Activated CD8-positive, alpha-beta T cell treated with anti-CD3 and anti-CD28 coated beads, Interleukin-2, amount 10 ng/mL, durations not matched to agents 7 days and 5 days (primary cell): ENCODE measurements at regions not wholly inside any gene's neighbourhood (a gene's known extent, or its start where the extent isn't known, plus 50 kb on each side); places are given as distances from the start of the nearest gene placed in this dataset.

ENCODE experiments used
- ATAC-seq: fragments of 150-1000 bp; cut with Tn5 transposase; one replicate; pipeline ENCODE4 v1.10.0; 2021; ENCODE audit warnings: moderate library complexity
- CTCF ChIA-PET: fragments of 350-600 bp; sonication (Branson Sonifier 250); formaldehyde crosslinking; loops from one replicate; lab custom pipeline; 2021; ENCODE audit warnings: antibody characterized with exemption; lab: Charles Lee
- POLR2A ChIA-PET: fragments of 350-600 bp; sonication (Branson Sonifier 250); formaldehyde crosslinking; loops from one replicate; lab custom pipeline; 2021; ENCODE audit warnings: antibody characterized with exemption; lab: Charles Lee
- DNase-seq: peaks from one replicate; pipeline ENCODE4 v3.0.0-alpha.2; 2020
- H3K27ac Mint-ChIP-seq: one replicate; pipeline ENCODE4 v1.8.0; 2021; ENCODE audit warnings: mild to moderate bottlenecking, mixed read lengths
- H3K27me3 Mint-ChIP-seq: one replicate; pipeline ENCODE4 v1.8.0; 2021; ENCODE audit warnings: low read depth, mixed read lengths
- H3K36me3 Mint-ChIP-seq: one replicate; pipeline ENCODE4 v1.8.0; 2021; ENCODE audit warnings: low read depth, mixed read lengths
- H3K4me1 Mint-ChIP-seq: one replicate; pipeline ENCODE4 v1.8.0; 2021; ENCODE audit warnings: low read depth, mixed read lengths
- H3K4me3 Mint-ChIP-seq: one replicate; pipeline ENCODE4 v1.8.0; 2021; ENCODE audit warnings: mild to moderate bottlenecking, mixed read lengths
- H3K9me3 Mint-ChIP-seq: one replicate; pipeline ENCODE4 v1.8.0; 2022; ENCODE audit warnings: mixed read lengths; ENCODE audit not compliant: insufficient read depth

DNA sequence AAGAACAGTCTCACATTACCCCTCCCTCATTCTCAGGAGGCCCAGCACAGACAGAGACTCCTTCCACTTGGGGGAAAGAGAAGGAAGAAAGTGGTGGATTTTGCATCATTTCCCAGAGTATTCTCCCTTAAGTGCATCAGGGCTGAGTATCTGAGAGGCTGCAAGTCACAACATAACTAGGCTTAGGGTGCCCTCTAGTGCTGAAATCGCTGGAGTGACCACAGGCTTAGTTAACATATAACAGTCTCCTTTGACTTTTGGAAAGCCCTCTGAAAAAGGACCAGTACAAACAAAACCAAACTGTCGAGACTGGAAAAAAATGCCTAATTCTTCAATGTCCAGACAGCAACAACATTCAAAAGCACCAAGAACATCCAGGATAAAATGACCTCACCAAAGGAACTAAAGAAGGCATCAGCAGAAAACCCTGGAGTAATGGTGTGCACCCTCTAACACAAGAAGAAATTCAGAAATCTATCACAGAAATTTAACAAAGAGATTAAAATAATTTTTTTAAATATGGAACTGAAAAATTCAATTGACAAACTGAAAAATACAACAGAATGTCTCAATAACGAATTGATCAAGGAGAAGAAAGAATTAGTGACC lies 412.3 kb downstream of the RPS29 start:
- Mint-ChIP-seq H3K4me3 (no peak overlapping the region), H3K4me1 (no peaks in the 10 kb centered on the region), H3K9me3 (no peaks in the 10 kb centered on the region), H3K27me3 (no peaks in the 10 kb centered on the region), H3K36me3 (no peaks in the 10 kb centered on the region), H3K27ac (no peak overlapping the region)
- POLR2A ChIA-PET, result no interaction called here
- CTCF ChIA-PET, result no interaction called here
- peak; percentile 68 for DNase-seq
- peak; percentile 81 for ATAC-seq

DNA sequence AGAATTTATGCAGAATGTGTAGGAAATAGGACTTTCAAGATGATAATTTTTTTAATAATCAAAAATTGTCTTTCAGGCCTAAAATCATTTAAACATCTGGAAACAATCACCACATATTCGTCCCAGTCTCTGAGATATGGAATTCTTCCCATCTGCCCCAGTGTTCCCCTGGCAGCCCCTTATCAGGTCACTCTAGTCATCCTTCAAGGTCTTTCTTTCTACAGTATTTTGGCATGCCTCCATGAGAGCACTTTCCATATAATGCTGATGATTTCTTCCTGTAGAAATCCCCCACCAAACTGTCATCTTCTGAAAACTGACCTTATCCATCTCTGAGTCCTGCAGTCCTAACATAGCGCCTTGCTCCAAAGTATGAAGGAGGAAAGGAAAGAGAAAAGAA lies 422.1 kb downstream of the RPS29 start:
- H3K4me3 Mint-ChIP-seq, result no peak overlapping the region
- CTCF ChIA-PET, result no interaction called here
- no peak for ATAC-seq
- H3K27me3 Mint-ChIP-seq, result no peaks in the 10 kb centered on the region
- H3K36me3 Mint-ChIP-seq, result no peaks in the 10 kb centered on the region
- no peak for DNase-seq
- no peak overlapping the region for H3K27ac Mint-ChIP-seq
- no peaks in the 10 kb centered on the region for H3K9me3 Mint-ChIP-seq
- peaks cover 2% of the 10 kb centered on the region for H3K4me1 Mint-ChIP-seq
- POLR2A ChIA-PET, result no interaction called here

DNA sequence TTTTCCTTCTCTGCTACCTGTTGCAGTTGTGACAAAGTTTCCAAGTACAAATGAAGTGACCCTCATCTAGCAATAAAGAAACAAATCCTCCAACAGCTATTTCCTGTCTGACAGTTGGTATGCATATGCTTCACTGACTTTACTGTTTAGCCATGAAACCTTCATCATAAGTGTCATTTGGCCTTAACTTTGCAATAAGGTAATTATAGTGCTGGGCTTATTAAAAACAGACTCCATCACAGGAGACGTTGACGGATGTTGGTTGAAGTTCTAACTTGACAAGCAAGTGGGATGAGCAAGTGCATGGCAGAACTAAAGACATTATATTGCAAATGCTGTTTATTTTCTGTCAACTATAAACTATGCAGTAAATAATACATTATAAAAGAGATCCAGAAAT lies 425.2 kb downstream of the RPS29 start:
- Mint-ChIP-seq H3K36me3 (no peaks in the 10 kb centered on the region), H3K4me3 (no peak overlapping the region), H3K27ac (no peak overlapping the region), H3K27me3 (no peaks in the 10 kb centered on the region), H3K9me3 (no peaks in the 10 kb centered on the region), H3K4me1 (peaks cover 3% of the 10 kb centered on the region)
- DNase-seq (no peak), ATAC-seq (no peak)
- CTCF ChIA-PET, result no interaction called here
- POLR2A ChIA-PET, result no interaction called here

DNA sequence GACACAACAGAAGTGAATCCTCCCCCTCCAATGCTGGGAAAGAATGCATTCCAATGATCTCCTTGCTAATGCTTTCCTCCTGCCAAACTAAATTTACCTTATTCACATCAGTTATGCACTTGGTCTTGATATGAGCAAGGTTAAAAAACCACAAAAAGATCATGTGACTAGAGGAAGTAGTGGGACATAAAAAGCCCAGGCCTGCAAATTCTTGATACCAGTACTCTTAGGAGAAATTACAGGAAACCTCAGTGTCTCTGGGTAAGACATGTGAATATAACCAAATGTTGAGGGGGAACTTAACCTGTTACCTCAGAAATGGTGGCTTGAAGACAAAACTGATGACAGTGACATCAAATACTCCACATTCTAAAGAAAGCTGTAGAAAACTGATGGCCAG lies 427.1 kb downstream of the RPS29 start:
- no peak for ATAC-seq
- H3K4me1 Mint-ChIP-seq, result peaks cover 3% of the 10 kb centered on the region
- no peaks in the 10 kb centered on the region for H3K36me3 Mint-ChIP-seq

DNA sequence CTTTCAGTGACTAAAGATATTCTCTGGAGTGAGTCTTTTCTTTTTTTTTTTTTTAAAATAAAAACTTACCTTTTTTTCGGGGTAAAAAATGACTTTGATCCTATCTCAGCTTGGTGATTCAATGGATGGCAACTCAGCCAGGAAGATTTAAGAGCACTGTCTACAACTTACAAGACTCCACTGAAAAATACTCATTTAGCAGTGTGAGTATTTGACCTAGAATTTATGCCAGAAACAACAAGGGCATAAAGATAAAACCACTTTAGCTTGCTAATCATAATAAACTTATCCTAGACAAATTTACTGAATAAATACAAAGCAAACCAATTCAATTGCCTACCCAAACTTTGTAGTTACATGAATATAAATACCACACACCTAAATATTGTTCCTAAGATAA lies 446.6 kb downstream of the RPS29 start:
- Mint-ChIP-seq H3K9me3 (no peaks in the 10 kb centered on the region), H3K4me3 (no peak overlapping the region), H3K4me1 (no peaks in the 10 kb centered on the region), H3K27me3 (no peaks in the 10 kb centered on the region), H3K27ac (no peak overlapping the region), H3K36me3 (no peaks in the 10 kb centered on the region)
- ChIA-PET CTCF (no interaction called here), POLR2A (no interaction called here)
- no peak for DNase-seq
- no peak for ATAC-seq

More for the DNA sequence above, 427.1 kb downstream of the RPS29 start:
- Mint-ChIP-seq H3K27ac (no peak overlapping the region), H3K4me3 (no peak overlapping the region), H3K27me3 (no peaks in the 10 kb centered on the region), H3K9me3 (no peaks in the 10 kb centered on the region)
- CTCF ChIA-PET, result no interaction called here
- POLR2A ChIA-PET, result no interaction called here
- DNase-seq, result no peak

DNA sequence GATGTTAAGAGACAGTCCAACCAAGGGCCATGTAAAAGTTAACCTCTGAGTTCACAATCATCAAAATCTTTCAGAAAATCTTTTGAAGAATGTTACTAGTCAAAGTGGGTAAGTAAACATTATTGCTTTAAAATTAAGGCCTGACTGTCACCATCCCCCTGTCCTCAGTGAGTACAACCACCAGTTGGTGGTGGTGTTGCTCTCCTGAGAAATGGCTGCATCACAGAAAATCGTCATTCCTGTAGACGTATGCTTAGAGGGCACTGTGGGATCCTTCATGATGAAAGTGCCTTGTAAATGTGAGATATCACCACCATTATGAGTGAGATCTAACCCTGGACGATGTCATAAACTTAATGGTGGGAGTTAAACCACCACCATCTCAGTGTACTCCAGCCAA lies 451.2 kb downstream of the RPS29 start:
- H3K4me1 Mint-ChIP-seq, result no peaks in the 10 kb centered on the region
- DNase-seq, result no peak
- no peaks in the 10 kb centered on the region for H3K9me3 Mint-ChIP-seq
- ChIA-PET CTCF (no interaction called here), POLR2A (no interaction called here)
- H3K27ac Mint-ChIP-seq, result no peak overlapping the region
- no peak overlapping the region for H3K4me3 Mint-ChIP-seq
- H3K27me3 Mint-ChIP-seq, result no peaks in the 10 kb centered on the region
- no peak for ATAC-seq
- H3K36me3 Mint-ChIP-seq, result no peaks in the 10 kb centered on the region

DNA sequence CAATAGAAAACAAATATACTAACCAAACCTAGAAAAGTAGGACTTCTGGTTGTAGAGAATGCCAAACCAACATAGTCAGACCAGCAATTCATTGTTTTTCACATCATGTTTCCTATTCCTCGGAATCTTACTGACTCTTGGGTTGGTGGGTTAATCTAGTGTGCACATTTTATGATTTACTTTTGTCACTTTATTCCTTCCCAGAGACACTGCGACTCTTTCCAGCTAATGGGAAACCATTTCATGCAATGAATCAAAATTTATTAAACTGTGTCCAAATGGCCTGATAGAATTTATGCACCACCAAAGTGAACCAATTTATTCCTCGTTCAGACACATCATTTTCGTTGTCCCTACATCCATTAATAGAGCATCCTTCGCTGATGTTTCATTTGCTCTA lies 464.9 kb downstream of the RPS29 start:
- Mint-ChIP-seq H3K9me3 (no peaks in the 10 kb centered on the region), H3K36me3 (no peaks in the 10 kb centered on the region), H3K27ac (no peak overlapping the region), H3K27me3 (no peaks in the 10 kb centered on the region), H3K4me1 (no peaks in the 10 kb centered on the region), H3K4me3 (no peak overlapping the region)
- ATAC-seq (no peak), DNase-seq (no peak)
- ChIA-PET CTCF (no interaction called here), POLR2A (no interaction called here)

DNA sequence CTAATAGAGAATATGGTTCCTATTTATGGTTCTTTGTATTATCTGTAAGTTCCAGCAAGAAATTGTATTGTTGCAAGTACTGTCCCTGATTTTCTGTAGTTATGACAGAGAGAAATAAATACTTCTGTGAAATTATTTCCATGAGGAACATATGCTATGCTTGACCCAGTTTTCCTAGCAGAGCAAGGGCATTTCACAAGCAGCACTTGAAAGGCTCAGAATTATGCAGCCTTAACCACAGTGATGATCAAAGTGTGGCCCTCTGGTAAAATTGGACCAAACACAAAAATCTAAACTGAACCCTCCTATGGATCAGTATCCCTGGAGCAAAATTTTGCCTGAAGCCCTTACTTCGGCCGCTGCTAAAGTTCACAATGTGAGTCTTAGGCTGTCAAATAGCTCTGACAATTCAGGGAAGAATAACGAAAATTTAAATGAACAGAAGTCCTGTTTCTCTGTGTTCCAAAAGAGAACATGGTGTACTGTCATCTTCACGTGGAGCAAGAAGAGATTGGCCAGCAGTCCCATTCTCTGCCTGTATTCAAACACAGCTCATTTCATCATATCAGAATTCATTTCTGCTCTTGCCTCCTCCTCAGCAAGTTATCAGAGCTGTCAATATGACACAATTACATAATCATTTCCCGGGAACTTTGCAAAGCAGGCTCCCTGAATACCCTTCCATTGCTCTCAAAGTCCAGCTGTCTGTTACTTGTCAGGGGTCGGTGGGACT lies 471.9 kb downstream of the RPS29 start:
- ChIA-PET CTCF (no interaction called here), POLR2A (no interaction called here)
- Mint-ChIP-seq H3K27me3 (no peaks in the 10 kb centered on the region), H3K9me3 (no peaks in the 10 kb centered on the region), H3K36me3 (no peaks in the 10 kb centered on the region), H3K27ac (no peak overlapping the region), H3K4me1 (no peaks in the 10 kb centered on the region), H3K4me3 (no peak overlapping the region)
- no peak for DNase-seq
- ATAC-seq, result no peak

DNA sequence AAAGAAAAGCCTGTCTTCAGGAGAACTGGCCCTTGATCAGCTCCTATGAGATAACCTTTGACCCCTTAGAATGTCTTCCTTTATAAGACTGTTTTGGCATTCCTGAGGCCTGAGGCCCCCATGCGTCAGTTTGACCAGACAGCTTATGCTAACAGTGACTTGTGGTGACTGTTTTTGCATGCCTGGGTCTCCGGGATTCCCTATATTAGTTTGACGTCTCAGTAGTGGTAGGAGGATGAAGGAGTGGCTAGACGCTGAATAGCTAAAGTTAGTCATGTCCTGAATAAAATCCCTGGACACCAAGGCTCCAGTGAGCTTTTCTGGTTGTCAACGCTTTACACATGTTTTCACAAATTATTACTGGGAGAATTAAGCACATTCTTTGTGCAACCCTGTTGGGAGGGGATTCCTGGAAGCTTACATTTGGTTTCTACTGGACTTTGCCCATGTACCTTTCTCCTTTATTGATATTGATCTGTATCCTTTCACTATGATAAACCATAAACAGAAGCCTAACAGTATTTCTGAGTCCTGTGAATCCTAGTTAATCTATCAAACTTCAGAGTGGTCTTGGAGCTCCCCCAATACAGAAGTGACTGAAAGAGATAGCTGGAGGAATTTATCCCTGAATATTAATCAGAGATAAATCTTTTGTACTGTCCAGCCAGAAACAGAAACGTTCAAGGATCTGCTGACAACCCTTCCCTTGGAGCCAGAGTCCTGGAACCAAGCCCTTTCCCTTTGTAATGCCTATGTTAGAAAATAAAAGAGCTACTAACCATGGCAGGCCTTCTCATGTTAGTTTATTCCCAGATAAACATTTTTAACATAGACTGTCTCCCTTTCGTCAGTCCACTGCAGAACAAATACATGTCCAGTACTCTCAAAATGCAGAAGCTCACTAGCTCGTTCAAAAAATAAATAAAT lies 479.2 kb downstream of the RPS29 start:
- Mint-ChIP-seq H3K36me3 (no peaks in the 10 kb centered on the region), H3K9me3 (no peaks in the 10 kb centered on the region), H3K27me3 (no peaks in the 10 kb centered on the region), H3K4me3 (no peak overlapping the region), H3K4me1 (no peaks in the 10 kb centered on the region), H3K27ac (no peak overlapping the region)
- ChIA-PET CTCF (no interaction called here), POLR2A (no interaction called here)
- DNase-seq (no peak), ATAC-seq (no peak)

DNA sequence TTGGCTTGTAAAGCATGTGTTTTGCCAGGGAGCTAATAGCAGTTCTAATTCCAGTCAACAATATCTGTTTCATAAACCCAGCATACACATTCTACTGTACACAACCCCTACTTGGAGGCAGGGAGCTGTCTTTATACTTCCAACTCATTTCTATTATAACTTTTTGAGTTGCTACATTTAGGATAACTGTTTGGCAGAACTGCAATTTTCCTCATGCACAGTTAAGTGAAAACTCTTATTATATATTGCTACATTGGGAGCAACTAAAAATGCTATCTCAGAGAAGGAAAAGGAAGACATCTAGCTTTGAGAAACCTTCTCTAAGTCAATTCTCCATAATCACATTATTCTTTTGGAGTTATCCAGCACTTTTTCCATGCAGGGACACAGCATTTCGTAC lies 480.2 kb downstream of the RPS29 start:
- Mint-ChIP-seq H3K27ac (no peak overlapping the region), H3K36me3 (no peaks in the 10 kb centered on the region), H3K4me1 (no peaks in the 10 kb centered on the region), H3K9me3 (no peaks in the 10 kb centered on the region), H3K27me3 (no peaks in the 10 kb centered on the region), H3K4me3 (no peak overlapping the region)
- DNase-seq (no peak), ATAC-seq (no peak)
- CTCF ChIA-PET, result no interaction called here
- POLR2A ChIA-PET, result no interaction called here

DNA sequence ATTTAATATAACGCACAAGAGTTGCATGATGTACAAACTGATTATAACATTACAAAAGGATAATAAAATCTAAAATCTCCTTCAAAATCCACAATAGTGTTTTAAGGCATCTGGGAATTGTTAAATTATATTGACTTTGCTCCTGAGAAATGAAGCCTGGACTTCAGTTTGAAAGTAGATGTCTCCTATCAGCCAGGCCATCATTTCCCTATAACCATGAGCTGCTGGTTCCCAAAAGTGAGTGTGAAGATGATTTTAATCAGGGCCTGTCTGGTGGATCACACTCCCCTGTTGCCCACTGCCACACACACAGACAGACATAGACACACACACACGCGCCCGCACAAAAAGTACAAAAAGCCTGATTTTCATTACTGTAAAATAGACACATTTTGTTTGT lies 480.7 kb downstream of the RPS29 start:
- no peak for DNase-seq
- CTCF ChIA-PET, result no interaction called here
- no peak for ATAC-seq
- POLR2A ChIA-PET, result no interaction called here
- Mint-ChIP-seq H3K4me1 (no peaks in the 10 kb centered on the region), H3K27ac (no peak overlapping the region), H3K9me3 (no peaks in the 10 kb centered on the region), H3K4me3 (no peak overlapping the region), H3K36me3 (no peaks in the 10 kb centered on the region), H3K27me3 (no peaks in the 10 kb centered on the region)

DNA sequence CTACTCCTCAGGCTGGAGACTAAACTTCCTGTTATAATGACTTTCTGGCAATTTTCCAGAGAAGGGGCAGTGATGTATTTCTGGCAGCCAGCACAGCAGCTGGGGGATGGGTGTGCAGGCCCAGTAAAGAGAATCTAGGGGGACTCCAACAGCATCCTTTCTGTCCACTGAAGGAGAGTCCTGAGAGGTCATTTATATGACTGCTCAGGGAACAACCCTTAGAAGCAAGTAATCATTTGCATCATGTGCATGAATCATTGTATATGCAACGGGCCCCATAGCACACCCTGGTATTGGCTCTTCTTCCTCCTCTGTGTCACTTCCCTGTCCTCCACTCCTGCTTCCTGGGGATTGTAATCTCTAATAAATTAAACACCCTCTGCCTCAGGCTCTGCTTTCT lies 493.8 kb downstream of the RPS29 start:
- no peaks in the 10 kb centered on the region for H3K4me1 Mint-ChIP-seq
- H3K27ac Mint-ChIP-seq, result no peak overlapping the region
- POLR2A ChIA-PET, result no interaction called here
- H3K9me3 Mint-ChIP-seq, result no peaks in the 10 kb centered on the region
- H3K27me3 Mint-ChIP-seq, result no peaks in the 10 kb centered on the region
- H3K36me3 Mint-ChIP-seq, result no peaks in the 10 kb centered on the region
- ATAC-seq (no peak), DNase-seq (no peak)
- CTCF ChIA-PET, result no interaction called here
- no peak overlapping the region for H3K4me3 Mint-ChIP-seq
